Lung (tissue), 11 donors: ENCODE measurements at regions not wholly inside any gene's neighbourhood (a gene's known extent, or its start where the extent isn't known, plus 50 kb on each side); places are given as distances from the start of the nearest gene placed in this dataset.
"Not testable (repeated sequence)": the region's sequence is repeated elsewhere in the genome, so short reads cannot be mapped to it uniquely, and the experiment has no call there.

ENCODE experiments used
- ATAC-seq: fragments of 200-7000 bp; cut with Tn5 transposase; one replicate; pipeline ENCODE4 v1.9.1; 2020; ENCODE audit warnings: moderate number of reproducible peaks; ENCODE audit not compliant: insufficient read depth, low FRiP score
- DNase-seq, 3 donors: peaks; one replicate each; pipeline ENCODE4 v3.0.0-alpha.2; 2013 to 2017
- H3K27ac ChIP-seq, 2 donors: one replicate each; pipeline ENCODE4 v1.5.1; 2013; ENCODE audit warnings: mild to moderate bottlenecking in 2 of 2, moderate library complexity in 2 of 2, control low read depth in 1 of 2, inconsistent platforms in 1 of 2, low read depth in 1 of 2, low read length in 1 of 2
- H3K27me3 ChIP-seq, 3 donors: one replicate each; pipeline ENCODE4 v1.5.1; 2013; ENCODE audit warnings: low read length in 2 of 3; ENCODE audit not compliant: control insufficient read depth in 3 of 3, insufficient read depth in 3 of 3
- H3K36me3 ChIP-seq, 4 donors: one replicate each; pipeline ENCODE4 v1.5.1; 2013; ENCODE audit warnings: low read length in 4 of 4, mild to moderate bottlenecking in 1 of 4, moderate library complexity in 1 of 4; ENCODE audit not compliant: control insufficient read depth in 4 of 4, insufficient read depth in 4 of 4
- H3K4me1 ChIP-seq, 5 donors: one replicate each; pipeline ENCODE4 v1.5.1; 2013; ENCODE audit warnings: low read length in 5 of 5, mild to moderate bottlenecking in 2 of 5, moderate library complexity in 1 of 5; ENCODE audit not compliant: control insufficient read depth in 5 of 5, insufficient read depth in 5 of 5
- H3K4me3 ChIP-seq: one replicate; pipeline ENCODE4 v1.5.1; 2013; ENCODE audit warnings: mild to moderate bottlenecking, control low read depth, moderate library complexity
- H3K9ac ChIP-seq, 2 donors: one replicate each; pipeline ENCODE4 v1.5.1; 2013; ENCODE audit warnings: low read length in 2 of 2, control low read depth in 1 of 2; ENCODE audit not compliant: insufficient read depth in 1 of 2
- H3K9me3 ChIP-seq, 4 donors: one replicate each; pipeline ENCODE4 v1.5.1; 2013; ENCODE audit warnings: low read length in 3 of 4, mild to moderate bottlenecking in 1 of 4, moderate library complexity in 1 of 4; ENCODE audit not compliant: control insufficient read depth in 4 of 4, insufficient read depth in 3 of 4
- CTCF ChIP-seq: IDR thresholded peaks from 2 replicates; pipeline ENCODE4 v1.5.1; 2012; ENCODE audit warnings: mild to moderate bottlenecking; ENCODE audit errors: control extremely low read depth, extremely low read depth
- WGBS, 2 donors: extraction: QIAGEN DNeasy Blood & Tissue Kit; methylation state at CpG; one replicate each; pipeline ENCODE4 v1.1.7; 2013; 5-methylcytosine and 5-hydroxymethylcytosine counted together
- donor health status: control.
- donor health status: control.
- donor health status: Bipolar disorder and iron deficiency.
- donor health status: healthy.
- donor health status: DM: yes; HTN: yes; CAD: no.

GRCh38 chr3:148510561-148510960 is 187.1 kb upstream of the AGTR1 start:
- Histone ChIP-seq H3K27me3 (no peaks in the 10 kb centered on the region), H3K4me1 (no peaks in the 10 kb centered on the region), H3K9ac (no peak overlapping the region), H3K36me3 (no peaks in the 10 kb centered on the region), H3K27ac (no peak overlapping the region), H3K9me3 (no peaks in the 10 kb centered on the region), H3K4me3 (no peak overlapping the region)
- DNase-seq, result no peak
- TF ChIP-seq CTCF, result no peak
- ATAC-seq, result no peak

GRCh38 chr3:148512648-148513047 is 185.1 kb upstream of the AGTR1 start:
- no peak overlapping the region for H3K27ac ChIP-seq
- ATAC-seq, result no peak
- TF ChIP-seq CTCF, result no peak

GRCh38 chr3:148513096-148513543 is 184.6 kb upstream of the AGTR1 start:
- DNase-seq (no peak), ATAC-seq (no peak)
- no peak overlapping the region for H3K27ac ChIP-seq
- no peak overlapping the region for H3K9ac ChIP-seq
- no peaks in the 10 kb centered on the region for H3K4me1 ChIP-seq
- no peak for TF ChIP-seq CTCF
- no peaks in the 10 kb centered on the region for H3K27me3 ChIP-seq
- H3K36me3 ChIP-seq, result no peaks in the 10 kb centered on the region
- H3K9me3 ChIP-seq, result no peaks in the 10 kb centered on the region
- no peak overlapping the region for H3K4me3 ChIP-seq

More at GRCh38 chr3:148512648-148513047, 185.1 kb upstream of the AGTR1 start:
- Histone ChIP-seq H3K9ac (no peak overlapping the region), H3K9me3 (no peaks in the 10 kb centered on the region), H3K36me3 (no peaks in the 10 kb centered on the region), H3K27me3 (no peaks in the 10 kb centered on the region), H3K4me3 (no peak overlapping the region), H3K4me1 (no peaks in the 10 kb centered on the region)
- no peak for DNase-seq

DNA sequence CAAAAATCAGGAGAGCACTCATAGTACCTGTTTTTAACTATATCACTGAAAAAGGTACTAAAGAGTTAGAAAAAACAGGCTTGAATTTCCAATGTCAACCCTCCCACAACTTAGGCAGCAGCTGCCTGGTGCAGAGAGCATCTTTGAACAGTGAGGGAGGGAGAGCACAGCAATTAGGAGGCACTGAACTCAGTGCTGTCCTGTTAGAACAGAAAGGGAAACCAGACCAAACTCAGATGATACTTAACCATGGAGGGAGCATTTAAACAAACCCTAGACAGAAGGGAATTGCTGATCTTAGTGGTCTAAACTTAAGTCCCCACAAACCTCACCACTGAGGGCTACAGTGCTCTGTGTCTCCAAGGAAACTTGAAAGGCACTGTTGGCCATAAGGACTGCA is 179.2 kb upstream of the AGTR1 start:
- Histone ChIP-seq H3K4me3 (no peak overlapping the region), H3K27ac (no peak overlapping the region), H3K4me1 (no peaks in the 10 kb centered on the region), H3K27me3 (no peaks in the 10 kb centered on the region), H3K9ac (no peak overlapping the region), H3K36me3 (no peaks in the 10 kb centered on the region), H3K9me3 (no peaks in the 10 kb centered on the region)
- DNase-seq, result no peak
- no peak for TF ChIP-seq CTCF
- no peak for ATAC-seq

- not testable (repeated sequence) for H3K4me1 ChIP-seq, H3K9ac ChIP-seq, H3K27ac ChIP-seq, H3K36me3 ChIP-seq, ATAC-seq, DNase-seq, H3K27me3 ChIP-seq, H3K9me3 ChIP-seq, H3K4me3 ChIP-seq
- WGBS, 2 donors, result 80 to 87% methylated on average over 13 of the region's 13 CpGs
Measured at GRCh38 chr3:148525621-148526020, 172.1 kb upstream of the AGTR1 start.
